ENCODE measurements at regions not wholly inside any gene's neighbourhood (a gene's known extent, or its start where the extent isn't known, plus 50 kb on each side); places are given as distances from the start of the nearest gene placed in this dataset.

GRCh38 chr2:4522498-4523421, 819.4 kb downstream of the DCDC2C start:
- TF ChIP-seq CTCF (IDR thresholded peaks at IDR 0.05; ENCODE audit: insufficient read depth, low read depth, low read length, missing control alignments), result no peak
- DNase-seq (ENCODE audit: low read depth), result no peak
- no peak overlapping the region for H3K4me3 ChIP-seq (ENCODE audit: low read length)

- DNase-seq (ENCODE audit: low read depth), result no peak
- no peak overlapping the region for H3K4me3 ChIP-seq (ENCODE audit: low read length)
- TF ChIP-seq CTCF (IDR thresholded peaks at IDR 0.05; ENCODE audit: insufficient read depth, low read depth, low read length, missing control alignments), result no peak
These were observed 824.0 kb downstream of the DCDC2C start for GRCh38 chr2:4527416-4527815.

DNA sequence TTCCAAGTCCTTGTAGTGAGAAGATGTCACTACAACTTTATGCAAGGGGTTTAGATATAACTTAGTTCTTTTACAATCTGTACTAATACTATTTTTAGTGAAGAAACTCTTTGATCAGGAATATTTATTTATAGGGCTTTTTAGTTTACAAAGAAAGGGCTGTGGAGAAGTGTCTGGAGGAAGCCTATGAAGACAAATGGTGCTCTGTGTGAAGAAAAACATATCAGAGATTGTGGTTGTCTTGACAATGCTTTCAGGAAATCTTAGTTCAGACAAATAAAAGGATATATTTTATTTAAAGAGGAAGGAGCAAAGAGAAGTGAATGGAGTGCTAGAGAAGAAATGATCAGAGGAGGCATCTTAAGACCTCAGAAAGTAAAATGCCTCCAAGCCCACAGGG, 824.9 kb downstream of the DCDC2C start:
- H3K4me3 ChIP-seq (ENCODE audit: low read length), result no peak overlapping the region
- no peak for TF ChIP-seq CTCF (IDR thresholded peaks at IDR 0.05; ENCODE audit: insufficient read depth, low read depth, low read length, missing control alignments)
- no peak for DNase-seq (ENCODE audit: low read depth)

DNA sequence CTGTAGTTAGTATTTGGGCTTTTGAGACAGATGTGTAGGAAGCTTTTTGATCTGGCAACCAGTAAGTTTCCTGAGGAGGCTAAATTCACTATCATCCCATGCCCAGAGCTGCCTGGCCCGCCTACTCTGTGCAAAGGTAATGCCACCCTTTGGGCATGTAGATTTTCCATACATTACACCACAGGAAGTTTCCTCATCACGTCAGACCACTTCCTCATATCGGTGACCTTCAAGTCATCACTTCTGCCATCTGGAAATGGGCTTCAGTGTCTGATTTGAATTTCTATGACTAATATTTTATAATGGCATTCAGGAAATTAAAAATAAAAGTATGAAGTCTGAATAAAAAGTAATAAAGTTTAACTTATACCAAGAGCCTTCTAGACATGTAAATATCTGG, 825.4 kb downstream of the DCDC2C start:
- H3K4me3 ChIP-seq (ENCODE audit: low read length), result no peak overlapping the region
- TF ChIP-seq CTCF (IDR thresholded peaks at IDR 0.05; ENCODE audit: insufficient read depth, low read depth, low read length, missing control alignments), result no peak
- DNase-seq (ENCODE audit: low read depth), result no peak

DNA sequence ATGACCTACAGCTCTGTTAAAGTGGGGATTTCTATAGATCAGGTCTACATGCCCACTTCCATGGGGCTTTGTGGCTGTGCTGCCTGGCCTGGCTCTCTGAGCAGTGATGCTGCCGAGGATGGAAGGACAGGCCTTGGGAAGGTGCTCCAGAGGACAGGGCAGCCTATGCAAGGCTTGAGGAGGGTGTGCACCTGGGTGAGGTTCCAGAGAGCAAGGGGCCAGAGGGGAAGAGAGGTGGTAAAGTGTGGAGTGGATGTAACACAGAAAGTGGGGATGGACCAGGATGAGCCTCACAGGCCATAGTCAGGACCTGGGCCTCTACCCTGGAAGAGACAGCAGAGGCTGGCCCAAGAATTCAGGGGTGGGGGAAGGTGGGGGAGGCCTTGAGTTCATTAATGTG, 826.4 kb downstream of the DCDC2C start:
- no peak for DNase-seq (ENCODE audit: low read depth)

GRCh38 chr2:4530231-4530630, 826.9 kb downstream of the DCDC2C start:
- H3K4me3 ChIP-seq (ENCODE audit: low read length), result no peak overlapping the region
- DNase-seq (ENCODE audit: low read depth), result no peak
- TF ChIP-seq CTCF (IDR thresholded peaks at IDR 0.05; ENCODE audit: insufficient read depth, low read depth, low read length, missing control alignments), result no peak

More for the DNA sequence above, 826.4 kb downstream of the DCDC2C start:
- H3K4me3 ChIP-seq (ENCODE audit: low read length), result no peak overlapping the region
- no peak for TF ChIP-seq CTCF (IDR thresholded peaks at IDR 0.05; ENCODE audit: insufficient read depth, low read depth, low read length, missing control alignments)

- no peak for DNase-seq (ENCODE audit: low read depth)
- no peak for TF ChIP-seq CTCF (IDR thresholded peaks at IDR 0.05; ENCODE audit: insufficient read depth, low read depth, low read length, missing control alignments)
- no peak overlapping the region for H3K4me3 ChIP-seq (ENCODE audit: low read length)
These were observed 830.4 kb downstream of the DCDC2C start for GRCh38 chr2:4533806-4534205.

Data from epithelial cell of esophagus (primary cell).